GM18868 (cell line): ENCODE measurements at regions not wholly inside any gene's neighbourhood (a gene's known extent, or its start where the extent isn't known, plus 50 kb on each side); places are given as distances from the start of the nearest gene placed in this dataset.

Source experiments
- ATAC-seq: cut with Tn5 transposase; IDR thresholded peaks from one replicate; pipeline ENCODE4 v1.9.1; 2021; ENCODE audit warnings: mild to moderate bottlenecking, moderate library complexity; ENCODE audit not compliant: unreplicated experiment

DNA sequence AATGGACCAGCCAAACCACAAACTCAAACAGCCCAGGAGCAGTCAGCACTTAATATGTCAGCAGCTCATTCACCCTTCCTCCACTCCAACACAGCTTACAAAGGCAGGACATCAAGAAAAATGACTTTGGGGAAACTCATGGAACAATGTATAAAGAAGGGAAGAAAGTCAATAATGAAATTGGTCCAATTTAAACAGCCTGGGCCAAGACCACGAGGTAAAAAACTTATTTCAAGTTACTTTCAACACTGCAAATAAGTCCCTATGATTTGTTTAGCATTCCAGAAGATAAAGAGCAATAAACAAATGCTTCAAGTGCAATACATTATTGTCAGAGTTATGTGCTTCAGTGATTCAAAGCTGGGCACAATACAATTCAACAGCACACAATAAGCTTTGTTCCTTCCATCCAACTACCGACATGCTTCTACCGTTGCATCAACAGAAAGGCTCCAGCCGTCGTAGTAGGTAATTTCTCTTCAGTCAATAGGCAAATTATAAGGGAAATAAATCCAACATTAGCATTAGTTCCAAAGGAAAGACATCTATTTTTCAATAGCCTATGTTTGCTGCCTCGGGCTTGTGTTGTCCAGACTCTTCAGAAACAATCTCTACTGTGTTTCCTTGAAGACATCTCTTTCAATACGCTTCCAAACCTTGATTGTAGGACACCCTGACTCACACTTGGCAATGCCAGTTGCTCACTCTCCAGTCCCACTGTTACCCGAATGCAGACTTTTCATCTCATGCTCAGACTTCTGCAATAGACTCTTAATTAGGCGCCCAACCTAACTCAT is 225.7 kb downstream of the NUAK1 start:
- no peak for ATAC-seq

- no peak for ATAC-seq
Measured at GRCh38 chr12:105915997-105916759, 222.6 kb downstream of the NUAK1 start.

DNA sequence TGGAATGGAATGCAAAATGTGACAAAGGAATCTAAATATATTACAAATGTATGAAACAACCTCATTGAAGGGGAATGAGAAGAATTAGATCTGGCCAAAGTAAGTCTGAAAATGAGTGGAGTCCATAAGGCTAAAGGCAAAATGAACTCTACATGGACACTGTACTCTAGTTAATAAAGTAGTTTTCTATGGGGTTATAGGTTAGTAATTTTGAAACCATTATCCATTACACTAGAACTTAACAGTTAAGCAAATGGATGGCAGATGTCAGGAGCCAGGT is 222.1 kb downstream of the NUAK1 start:
- ATAC-seq: no peak

GRCh38 chr12:105920161-105920684 is 218.5 kb downstream of the NUAK1 start:
- no peak for ATAC-seq

- ATAC-seq: no peak
Measured at GRCh38 chr12:105921055-105921454, 217.7 kb downstream of the NUAK1 start.

- no peak for ATAC-seq
Measured at GRCh38 chr12:105921872-105922669, 216.7 kb downstream of the NUAK1 start.

DNA sequence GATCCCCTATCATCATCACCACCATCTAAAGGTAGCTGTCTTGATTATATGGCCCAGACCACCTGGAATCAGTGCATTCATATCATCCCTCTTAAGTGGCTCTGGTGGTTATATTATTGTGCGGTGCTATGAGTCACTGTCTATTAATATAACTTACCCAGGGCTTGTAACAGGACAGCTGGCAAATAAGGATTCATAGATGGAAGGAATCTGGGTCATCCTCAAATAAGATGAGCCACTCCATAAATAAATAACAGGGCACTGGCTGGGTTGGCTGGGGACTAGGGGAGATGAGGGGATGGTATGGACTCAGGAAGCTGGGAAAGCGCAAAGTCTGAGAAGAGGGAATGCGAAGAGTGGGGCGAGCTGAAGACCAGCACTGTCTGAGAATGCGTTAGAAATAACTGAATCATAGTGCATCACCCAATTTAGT is 216.1 kb downstream of the NUAK1 start:
- no peak for ATAC-seq

GRCh38 chr12:105924526-105925208 is 214.1 kb downstream of the NUAK1 start:
- no peak for ATAC-seq

- no peak for ATAC-seq
Measured at GRCh38 chr12:105927564-105927963, 211.2 kb downstream of the NUAK1 start.

DNA sequence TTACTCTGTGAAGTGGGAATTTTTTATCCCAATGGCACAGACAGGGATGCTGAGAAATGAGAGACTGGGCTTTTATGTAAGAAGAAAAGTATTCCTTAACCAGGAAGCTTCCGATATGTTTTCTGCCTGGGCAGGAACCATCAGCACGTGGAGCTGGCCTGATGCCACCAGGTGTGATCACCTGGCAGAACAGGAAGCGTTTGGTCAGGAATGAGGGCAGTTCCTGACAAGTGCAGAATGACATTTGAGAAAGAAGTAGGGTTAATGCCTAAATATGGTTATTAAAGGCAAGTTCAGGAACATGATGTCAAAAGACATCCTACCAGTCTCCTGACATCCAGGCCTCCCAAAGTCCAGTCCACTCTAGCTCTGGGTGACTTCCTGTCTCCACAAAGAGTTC is 210.3 kb downstream of the NUAK1 start:
- ATAC-seq: no peak

- ATAC-seq: no peak
Measured at GRCh38 chr12:105929192-105929591, 209.6 kb downstream of the NUAK1 start.

- ATAC-seq: no peak
Measured at GRCh38 chr12:105930557-105931503, 207.9 kb downstream of the NUAK1 start.

DNA sequence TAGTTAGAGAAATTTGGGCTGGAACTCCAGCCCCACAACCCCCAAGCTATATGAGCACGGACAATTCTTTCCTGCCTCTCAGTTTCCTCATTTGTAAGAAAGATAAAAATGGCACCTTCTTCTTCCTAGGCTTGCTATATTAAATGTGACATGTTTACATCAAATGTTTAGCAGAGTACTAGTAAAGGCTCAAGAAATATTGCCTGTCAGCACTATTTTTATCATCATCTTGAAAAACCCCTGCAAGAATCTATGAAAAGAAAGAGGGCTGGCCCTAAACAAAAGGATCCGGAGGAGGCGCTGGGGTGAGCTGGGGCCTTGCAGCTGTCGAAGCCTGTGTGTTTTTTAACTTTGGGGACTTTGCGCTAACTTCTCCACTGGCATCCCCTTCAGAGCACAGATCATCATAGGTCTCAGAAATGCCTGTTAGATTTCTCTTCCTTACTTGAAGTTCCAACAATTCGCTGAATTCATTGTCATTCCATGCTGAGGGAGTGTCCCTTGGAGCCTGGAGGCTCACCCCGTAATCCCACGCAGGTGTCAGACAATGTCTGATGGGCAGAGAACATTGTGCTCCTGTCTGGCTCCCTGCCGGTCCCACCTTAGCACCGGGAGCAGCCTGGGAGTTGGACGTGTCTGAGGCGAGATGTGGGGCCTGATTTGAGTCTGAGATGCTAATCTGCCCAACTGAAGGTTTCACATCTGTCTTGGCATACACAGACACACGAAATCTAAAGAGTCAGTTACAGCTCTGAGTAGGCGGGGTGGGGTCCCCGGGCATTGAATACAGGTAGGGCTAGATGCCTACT is 206.8 kb downstream of the NUAK1 start:
- no peak for ATAC-seq

DNA sequence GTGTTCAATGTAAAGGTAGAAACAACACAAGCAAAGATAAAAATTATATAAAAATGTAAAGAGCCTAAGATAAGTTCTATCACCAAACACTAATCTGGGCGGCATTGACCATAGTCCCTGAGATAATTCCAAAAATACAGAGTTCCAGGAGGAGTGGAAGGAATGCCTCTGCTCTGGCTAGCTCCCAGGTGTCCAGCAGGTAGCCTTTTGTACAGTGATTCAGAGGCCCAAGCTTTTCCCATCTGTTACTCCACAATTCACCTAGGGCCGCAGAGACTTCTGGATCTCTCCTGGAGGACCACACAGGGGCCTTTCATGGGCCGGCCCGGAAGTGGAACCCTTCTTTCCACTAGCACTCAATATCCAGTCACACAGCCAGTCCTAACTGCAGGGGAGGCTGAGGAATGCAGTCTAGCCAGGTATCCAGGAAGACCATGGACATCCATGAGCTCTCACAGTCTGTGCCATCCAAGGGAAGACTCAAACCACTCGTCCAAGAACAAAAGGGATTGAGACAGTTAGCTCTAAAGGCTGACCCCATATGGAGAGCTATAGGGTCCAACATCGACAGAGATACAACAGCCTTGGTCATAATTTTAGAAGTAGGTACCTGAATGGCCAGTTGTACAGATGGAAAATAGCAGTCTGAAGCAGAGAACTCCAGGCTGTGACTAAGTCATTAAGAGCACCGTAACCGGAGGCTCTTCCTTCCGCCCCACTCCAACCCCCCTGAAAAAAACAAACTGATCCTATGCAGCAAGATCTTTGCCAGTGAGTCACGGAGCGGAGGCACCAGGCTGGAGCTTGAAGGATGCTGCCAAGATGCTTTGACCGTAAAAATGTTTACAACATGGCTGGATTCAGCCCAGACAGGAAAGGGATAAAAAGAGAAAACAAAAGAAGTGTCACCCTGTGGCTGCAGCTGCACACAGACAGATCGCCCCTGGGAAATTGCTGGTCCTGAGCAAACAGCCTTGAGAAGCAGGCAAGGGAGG is 204.8 kb downstream of the NUAK1 start:
- no peak for ATAC-seq

DNA sequence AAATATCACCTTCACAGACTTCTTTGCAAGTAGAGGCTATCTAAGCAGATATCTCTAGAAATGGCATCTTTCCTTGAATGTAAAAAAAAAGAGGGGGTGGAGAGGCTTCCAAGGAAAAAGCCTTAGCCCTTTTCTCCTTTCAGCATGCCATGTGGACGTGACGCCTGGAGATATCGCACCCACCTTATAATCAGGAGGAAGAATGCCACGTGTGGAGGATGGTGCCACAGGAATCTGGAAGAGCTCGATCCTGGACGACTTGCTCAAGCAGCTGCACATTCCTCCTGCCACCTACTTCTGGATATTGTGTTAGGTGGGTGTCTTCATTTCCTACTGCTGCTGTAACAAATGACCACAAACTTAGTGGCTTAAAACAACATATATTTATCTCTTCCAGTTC is 203.6 kb downstream of the NUAK1 start:
- ATAC-seq: no peak

DNA sequence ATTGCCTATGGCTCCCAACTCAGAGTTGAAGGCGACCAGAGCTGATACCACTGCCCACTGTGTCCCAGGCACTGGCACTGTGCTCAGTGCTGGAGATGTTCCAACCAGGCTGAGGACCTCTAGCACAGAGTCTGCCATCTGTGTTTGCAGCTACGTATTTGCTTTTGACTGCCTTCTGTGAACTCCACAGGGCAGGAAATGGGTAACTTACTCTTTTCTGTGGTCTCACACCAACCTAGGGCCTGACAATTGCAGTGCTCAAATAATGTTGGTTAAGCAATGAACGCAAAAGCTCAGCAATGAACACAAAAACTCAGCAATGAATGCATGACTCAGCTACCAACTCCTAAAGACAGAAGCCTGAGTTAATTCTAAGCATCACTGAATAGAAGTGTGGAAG is 202.8 kb downstream of the NUAK1 start:
- ATAC-seq: no peak

DNA sequence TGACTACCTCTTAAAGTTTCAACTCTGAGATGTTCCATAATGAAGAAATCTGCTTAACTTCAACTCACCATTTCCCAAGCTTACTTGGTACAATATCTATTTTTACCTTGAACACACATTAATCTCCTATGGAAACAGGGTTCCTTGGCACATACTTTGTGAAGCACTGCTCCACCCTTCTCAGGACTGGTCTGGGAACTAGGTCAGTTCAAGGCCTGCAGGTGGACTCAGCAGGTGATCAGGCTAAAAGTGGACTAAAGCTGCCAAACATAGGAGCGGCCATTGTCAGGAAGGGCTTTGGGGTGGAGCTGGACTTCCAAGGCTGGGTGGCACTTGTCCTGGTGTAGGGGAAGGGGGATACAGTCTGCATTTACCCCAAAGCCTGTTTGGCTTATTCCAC is 202.3 kb downstream of the NUAK1 start:
- no peak for ATAC-seq

- ATAC-seq: no peak
Measured at GRCh38 chr12:105937009-105937408, 201.7 kb downstream of the NUAK1 start.
